ENCODE measurements at regions not wholly inside any gene's neighbourhood (a gene's known extent, or its start where the extent isn't known, plus 50 kb on each side); places are given as distances from the start of the nearest gene placed in this dataset.

DNA sequence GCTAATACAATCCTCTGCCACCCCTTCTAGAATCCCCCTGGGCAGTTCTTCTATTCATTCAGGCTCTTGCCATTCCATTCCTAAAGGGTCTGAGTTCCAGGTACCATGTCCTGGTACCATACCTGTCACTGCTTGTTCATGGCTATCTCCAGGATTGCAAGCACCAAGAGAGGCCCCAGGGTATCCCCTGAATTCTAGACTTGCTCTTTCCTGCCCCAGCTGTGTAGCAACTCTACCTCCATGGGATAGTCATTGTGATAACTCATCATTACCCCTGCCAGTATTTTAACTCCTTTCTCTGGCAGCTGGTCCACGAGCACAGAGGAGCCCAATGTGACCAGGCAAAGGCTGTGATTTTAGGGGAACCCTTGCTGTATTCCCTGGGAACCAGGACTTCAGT is 143.7 kb upstream of the CDH5 start:
- no peak for DNase-seq (ENCODE audit: extremely low spot score)
- TF ChIP-seq, protein P1, sequence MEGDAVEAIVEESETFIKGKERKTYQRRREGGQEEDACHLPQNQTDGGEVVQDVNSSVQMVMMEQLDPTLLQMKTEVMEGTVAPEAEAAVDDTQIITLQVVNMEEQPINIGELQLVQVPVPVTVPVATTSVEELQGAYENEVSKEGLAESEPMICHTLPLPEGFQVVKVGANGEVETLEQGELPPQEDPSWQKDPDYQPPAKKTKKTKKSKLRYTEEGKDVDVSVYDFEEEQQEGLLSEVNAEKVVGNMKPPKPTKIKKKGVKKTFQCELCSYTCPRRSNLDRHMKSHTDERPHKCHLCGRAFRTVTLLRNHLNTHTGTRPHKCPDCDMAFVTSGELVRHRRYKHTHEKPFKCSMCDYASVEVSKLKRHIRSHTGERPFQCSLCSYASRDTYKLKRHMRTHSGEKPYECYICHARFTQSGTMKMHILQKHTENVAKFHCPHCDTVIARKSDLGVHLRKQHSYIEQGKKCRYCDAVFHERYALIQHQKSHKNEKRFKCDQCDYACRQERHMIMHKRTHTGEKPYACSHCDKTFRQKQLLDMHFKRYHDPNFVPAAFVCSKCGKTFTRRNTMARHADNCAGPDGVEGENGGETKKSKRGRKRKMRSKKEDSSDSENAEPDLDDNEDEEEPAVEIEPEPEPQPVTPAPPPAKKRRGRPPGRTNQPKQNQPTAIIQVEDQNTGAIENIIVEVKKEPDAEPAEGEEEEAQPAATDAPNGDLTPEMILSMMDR (IDR thresholded peaks at IDR 0.05) = no peak
- no peak for TF ChIP-seq POLR2AphosphoS5 (IDR thresholded peaks at IDR 0.05)

DNA sequence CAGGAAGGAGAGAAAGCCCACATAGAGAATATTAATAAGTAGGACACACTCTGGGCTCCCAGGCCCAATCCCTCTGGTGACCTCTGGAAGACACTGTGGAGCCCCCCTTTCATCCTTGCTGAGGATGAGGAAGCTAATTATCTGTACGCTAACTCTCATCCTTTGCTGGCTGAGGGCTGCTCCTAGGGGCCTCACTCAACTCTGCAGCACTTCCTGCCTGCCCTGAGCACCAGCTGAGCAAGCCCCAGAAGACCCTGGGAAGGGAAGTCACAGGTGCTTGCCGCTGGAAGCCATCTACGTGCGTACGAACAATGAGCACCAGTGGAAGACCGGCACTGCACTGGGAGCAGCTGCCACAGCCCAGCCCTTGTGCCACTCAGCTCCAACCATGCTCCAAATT is 145.8 kb upstream of the CDH5 start:
- no peaks in the 10 kb centered on the region for H3K4me1 ChIP-seq
- H3K36me3 ChIP-seq = no peaks in the 10 kb centered on the region
- H3K27me3 ChIP-seq = no peaks in the 10 kb centered on the region
- WGBS = 72% methylated on average over 6 of the region's 6 CpGs
- no peak for DNase-seq (ENCODE audit: extremely low spot score)
- H3K9me3 ChIP-seq = no peaks in the 10 kb centered on the region
- intact Hi-C loops (cut with DNase I) = no loop called here
- no peak overlapping the region for H3K4me3 ChIP-seq
- TF ChIP-seq POLR2AphosphoS5 (IDR thresholded peaks at IDR 0.05) (no peak), POLR2A (IDR thresholded peaks at IDR 0.05; ENCODE audit: low read depth) (no peak)
- TF ChIP-seq, protein P1 (IDR thresholded peaks at IDR 0.05) = no peak
- no peak overlapping the region for H3K27ac ChIP-seq (replicated peaks in 1 of 4)

More for the DNA sequence above, 143.7 kb upstream of the CDH5 start:
- Histone ChIP-seq H3K27ac (replicated peaks in 1 of 4) (no peak overlapping the region), H3K36me3 (no peaks in the 10 kb centered on the region), H3K4me1 (no peaks in the 10 kb centered on the region), H3K9me3 (no peaks in the 10 kb centered on the region), H3K4me3 (no peak overlapping the region), H3K27me3 (no peaks in the 10 kb centered on the region)
- WGBS = 100% methylated on average over 1 of the region's 1 CpG
- intact Hi-C loops (cut with DNase I) = no loop called here

DNA sequence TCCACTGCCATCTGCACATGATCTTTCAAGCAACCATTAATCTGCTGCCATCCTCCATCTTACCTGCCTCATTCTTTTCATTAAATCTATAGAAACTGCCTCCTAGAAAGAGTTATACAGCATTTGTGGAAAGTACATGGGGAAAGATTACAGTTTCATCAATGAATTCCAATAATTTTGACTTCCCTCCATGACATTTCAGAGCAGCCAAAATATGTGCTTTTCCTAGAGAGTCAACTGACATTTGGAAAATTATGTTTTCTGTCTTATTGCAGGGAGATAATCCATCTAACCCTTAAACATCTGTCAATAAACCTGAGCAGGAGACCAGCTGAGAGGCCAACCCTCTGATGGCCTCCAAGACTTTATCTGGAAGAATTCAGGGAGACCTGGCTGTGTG is 147.0 kb upstream of the CDH5 start:
- DNase-seq (ENCODE audit: extremely low spot score) = no peak
- H3K4me3 ChIP-seq = no peak overlapping the region
- intact Hi-C loops (cut with DNase I) = no loop called here
- no peaks in the 10 kb centered on the region for H3K27me3 ChIP-seq
- no peak overlapping the region for H3K27ac ChIP-seq (replicated peaks in 1 of 4)
- H3K4me1 ChIP-seq = no peaks in the 10 kb centered on the region
- TF ChIP-seq, protein P1 (IDR thresholded peaks at IDR 0.05) = no peak
- TF ChIP-seq POLR2A (IDR thresholded peaks at IDR 0.05; ENCODE audit: low read depth) (no peak), POLR2AphosphoS5 (IDR thresholded peaks at IDR 0.05) (no peak), EP300 (IDR thresholded peaks at IDR 0.05) (no peak)
- H3K36me3 ChIP-seq = no peaks in the 10 kb centered on the region
- no peaks in the 10 kb centered on the region for H3K9me3 ChIP-seq

DNA sequence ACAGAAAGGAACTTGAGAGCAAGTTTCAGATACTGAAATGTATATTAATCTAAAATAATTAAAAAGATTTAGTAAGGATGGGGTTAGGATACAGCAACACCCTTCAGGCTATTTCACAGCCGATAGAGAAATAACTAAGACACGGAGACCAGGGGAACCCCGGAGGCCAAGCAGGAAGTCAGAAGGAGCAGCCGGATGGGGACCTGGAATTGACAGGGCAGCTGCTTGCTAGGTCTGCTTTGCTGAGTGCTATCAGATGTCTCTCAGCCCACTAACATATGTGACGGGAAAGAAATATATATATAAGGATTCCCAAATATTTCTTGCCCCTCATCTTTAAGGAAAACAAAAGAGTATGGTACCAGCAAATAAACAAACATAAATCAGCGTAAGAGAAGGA is 154.1 kb upstream of the CDH5 start:
- Histone ChIP-seq H3K9me3 (no peaks in the 10 kb centered on the region), H3K4me1 (no peaks in the 10 kb centered on the region), H3K27ac (replicated peaks in 1 of 4) (no peak overlapping the region), H3K4me3 (no peak overlapping the region), H3K36me3 (no peaks in the 10 kb centered on the region), H3K27me3 (no peaks in the 10 kb centered on the region)
- DNase-seq (ENCODE audit: extremely low spot score) = peak; percentile 26
- intact Hi-C loops (cut with DNase I) = no loop called here
- TF ChIP-seq, protein P1 (IDR thresholded peaks at IDR 0.05) = no peak
- TF ChIP-seq EP300 (IDR thresholded peaks at IDR 0.05) = no peak
- TF ChIP-seq POLR2A (IDR thresholded peaks at IDR 0.05; ENCODE audit: low read depth) = no peak
- no peak for TF ChIP-seq POLR2AphosphoS5 (IDR thresholded peaks at IDR 0.05)
- 60% methylated on average over 6 of the region's 6 CpGs for WGBS

DNA sequence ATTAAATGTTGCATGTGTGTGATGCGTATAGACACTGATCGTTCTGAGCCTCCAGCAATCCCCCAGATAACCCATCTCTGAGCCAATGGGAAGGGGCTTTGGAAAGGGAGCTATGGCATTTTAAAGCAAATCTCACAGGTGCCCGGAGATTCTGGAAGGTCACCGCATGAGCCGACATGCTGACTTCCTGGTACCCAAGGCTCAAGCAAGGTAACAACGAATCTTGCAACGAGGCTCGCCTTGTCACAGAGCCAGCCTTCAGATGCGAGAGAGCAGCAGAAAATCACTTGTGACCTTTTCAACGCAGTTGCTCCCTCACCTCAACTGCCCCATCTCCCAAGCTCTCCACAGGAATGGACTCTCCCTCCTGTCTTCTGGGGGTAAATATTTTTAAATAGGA is 154.8 kb upstream of the CDH5 start:
- H3K9me3 ChIP-seq = no peaks in the 10 kb centered on the region
- no peak overlapping the region for H3K4me3 ChIP-seq
- H3K36me3 ChIP-seq = no peaks in the 10 kb centered on the region
- no peaks in the 10 kb centered on the region for H3K4me1 ChIP-seq
- TF ChIP-seq EP300 (IDR thresholded peaks at IDR 0.05) (no peak), POLR2A (IDR thresholded peaks at IDR 0.05; ENCODE audit: low read depth) (no peak), POLR2AphosphoS5 (IDR thresholded peaks at IDR 0.05) (no peak)
- TF ChIP-seq, protein P1 (IDR thresholded peaks at IDR 0.05) = no peak
- 92% methylated on average over 10 of the region's 10 CpGs for WGBS
- intact Hi-C loops (cut with DNase I) = no loop called here
- H3K27me3 ChIP-seq = no peaks in the 10 kb centered on the region
- DNase-seq (ENCODE audit: extremely low spot score) = peak; percentile 91
- H3K27ac ChIP-seq (replicated peaks in 1 of 4) = no peak overlapping the region
